ENCODE measurements at regions not wholly inside any gene's neighbourhood (a gene's known extent, or its start where the extent isn't known, plus 50 kb on each side); places are given as distances from the start of the nearest gene placed in this dataset.

- DNase-seq = no peak
These were observed 77.0 kb upstream of the TACR1 start for GRCh38 chr2:75276093-75277029.

GRCh38 chr2:75274936-75275335 lies 75.6 kb upstream of the TACR1 start:
- no peak for DNase-seq

GRCh38 chr2:75268112-75268511 lies 68.8 kb upstream of the TACR1 start:
- no peak for DNase-seq

GRCh38 chr2:75261923-75262322 lies 62.6 kb upstream of the TACR1 start:
- DNase-seq = no peak

GRCh38 chr2:75260946-75261345 lies 61.6 kb upstream of the TACR1 start:
- no peak for DNase-seq

- no peak for DNase-seq
These were observed 59.3 kb upstream of the TACR1 start for GRCh38 chr2:75258620-75259019.

- no peak for DNase-seq
These were observed 57.2 kb upstream of the TACR1 start for GRCh38 chr2:75256485-75256884.

GRCh38 chr2:75253526-75253925 lies 54.2 kb upstream of the TACR1 start:
- DNase-seq = no peak

- no peak for DNase-seq
These were observed 52.6 kb upstream of the TACR1 start for GRCh38 chr2:75251896-75252295.

Data from NCI-H1417 treated with DMSO at 0.1 percent for 48 hours (cell line).